ENCODE measurements at regions not wholly inside any gene's neighbourhood (a gene's known extent, or its start where the extent isn't known, plus 50 kb on each side); places are given as distances from the start of the nearest gene placed in this dataset.
"Not testable (repeated sequence)": the region's sequence is repeated elsewhere in the genome, so short reads cannot be mapped to it uniquely, and the experiment has no call there.

DNA sequence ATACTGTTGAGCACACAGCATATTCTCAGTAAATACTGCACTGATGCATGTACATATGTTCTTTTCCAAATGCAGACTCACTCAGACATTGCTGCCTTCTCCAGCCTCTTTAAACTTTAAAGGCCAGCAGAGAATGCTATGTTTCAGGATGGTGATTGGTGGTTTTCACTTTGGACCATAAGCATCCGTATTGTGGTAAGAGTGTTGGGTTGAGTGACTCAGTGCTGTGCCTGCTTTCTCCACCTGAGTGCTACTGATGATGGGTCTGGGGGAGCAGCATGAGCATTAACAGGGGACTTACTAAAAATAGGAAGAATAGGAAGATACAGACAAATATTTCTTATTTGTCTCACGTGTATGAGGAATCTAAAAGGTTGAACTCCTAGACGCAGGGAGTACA is 56.3 kb upstream of the ZNF92 start:
- DNase-seq, result no peak

DNA sequence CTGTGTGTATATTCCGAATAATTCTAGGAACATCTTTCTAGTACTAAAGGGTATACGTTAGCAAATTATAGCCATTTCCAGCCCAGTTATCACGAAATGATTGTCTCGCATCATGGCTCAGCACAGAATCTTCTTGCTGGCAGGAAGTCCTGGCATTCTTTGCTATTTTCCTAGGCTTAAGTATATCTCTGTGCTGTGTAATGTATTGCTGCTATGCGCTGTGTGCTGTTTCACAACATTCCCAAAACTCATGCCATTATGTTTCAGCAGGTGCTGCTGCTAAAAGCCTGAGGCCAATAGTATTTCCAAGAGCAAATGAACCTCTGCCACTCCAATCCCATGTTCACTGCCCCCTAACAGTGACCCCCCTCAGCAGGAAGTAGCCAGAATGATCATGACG is 62.9 kb upstream of the ZNF92 start:
- DNase-seq, result no peak

DNA sequence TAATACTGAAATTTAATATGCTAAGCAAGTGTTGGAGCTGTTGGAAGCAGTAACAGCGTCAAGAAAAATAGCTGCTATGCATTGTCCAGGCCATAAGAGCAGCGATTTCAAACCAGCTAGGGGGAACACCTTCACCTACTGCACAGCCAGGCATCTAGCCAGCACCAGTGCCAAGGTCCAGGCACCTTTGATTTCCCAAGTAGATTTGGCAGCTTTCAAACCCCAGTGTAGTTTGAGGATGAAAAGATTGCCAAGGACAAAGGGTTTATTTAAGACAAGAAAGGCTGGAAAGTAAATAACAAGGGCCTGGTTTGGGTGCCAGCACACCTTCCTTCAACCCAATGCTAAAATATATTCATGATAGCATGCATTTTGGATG is 65.4 kb upstream of the ZNF92 start:
- no peak for DNase-seq

GRCh38 chr7:65307651-65308299 is 65.9 kb upstream of the ZNF92 start:
- peak; percentile 54 for DNase-seq

DNA sequence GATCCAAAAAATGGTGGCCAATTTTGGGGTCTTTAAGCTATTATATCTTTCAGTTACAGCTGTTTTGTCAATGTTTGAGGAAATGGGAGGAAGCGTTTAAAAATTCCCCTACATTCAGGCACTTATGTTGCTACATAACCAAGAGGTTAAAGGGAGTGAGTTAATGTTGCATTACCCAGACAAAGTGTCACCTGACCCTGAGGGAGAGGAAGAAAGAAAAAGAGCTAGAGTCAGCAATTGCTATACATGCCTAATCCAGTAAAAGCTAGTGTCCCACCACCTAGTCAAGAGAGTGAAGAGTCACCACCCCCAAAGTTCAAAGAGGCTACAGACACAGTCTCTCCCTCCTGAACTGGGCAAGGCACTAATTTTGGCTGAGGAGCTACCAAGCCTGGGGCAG is 69.5 kb upstream of the ZNF92 start:
- no peak for DNase-seq

DNA sequence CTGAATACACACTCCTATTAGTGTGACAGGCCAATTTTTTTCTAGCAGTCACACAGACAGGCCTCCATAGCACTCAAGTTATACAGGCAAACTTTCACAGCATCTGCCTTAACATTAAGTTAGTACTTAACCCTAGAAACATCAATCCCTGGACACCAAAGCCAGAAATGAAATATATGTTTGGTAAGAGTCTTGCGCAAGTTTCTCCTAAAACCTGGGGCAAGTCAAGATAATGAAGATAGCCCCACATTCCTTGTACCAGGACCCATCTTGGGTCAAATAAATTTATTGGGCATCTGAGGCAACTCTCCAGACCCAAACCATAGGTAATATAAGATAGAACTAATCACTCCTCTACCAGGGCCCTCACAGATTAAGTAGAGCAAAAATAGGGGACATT is 70.8 kb upstream of the ZNF92 start:
- DNase-seq, result no peak

DNA sequence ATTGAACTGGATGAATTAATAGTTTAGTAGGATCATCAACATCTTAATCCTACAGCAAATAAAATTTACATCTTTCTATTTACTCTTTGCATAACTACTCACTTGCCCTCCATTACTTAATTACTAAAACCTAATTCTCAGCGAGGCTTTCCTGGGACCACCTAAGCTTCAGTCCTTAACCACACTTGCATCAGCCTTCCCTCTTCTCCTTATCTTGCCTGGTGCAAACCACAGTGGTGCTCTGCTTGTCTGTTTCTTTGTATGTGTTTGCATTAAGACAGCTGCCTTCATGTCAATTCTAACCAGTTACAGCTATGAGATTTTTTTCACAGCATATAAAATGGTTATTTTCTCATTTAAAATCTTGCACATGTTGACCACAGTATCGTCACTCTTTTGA is 72.6 kb upstream of the ZNF92 start:
- DNase-seq, result no peak

GRCh38 chr7:65295409-65295808 is 78.2 kb upstream of the ZNF92 start:
- no peak for DNase-seq

DNA sequence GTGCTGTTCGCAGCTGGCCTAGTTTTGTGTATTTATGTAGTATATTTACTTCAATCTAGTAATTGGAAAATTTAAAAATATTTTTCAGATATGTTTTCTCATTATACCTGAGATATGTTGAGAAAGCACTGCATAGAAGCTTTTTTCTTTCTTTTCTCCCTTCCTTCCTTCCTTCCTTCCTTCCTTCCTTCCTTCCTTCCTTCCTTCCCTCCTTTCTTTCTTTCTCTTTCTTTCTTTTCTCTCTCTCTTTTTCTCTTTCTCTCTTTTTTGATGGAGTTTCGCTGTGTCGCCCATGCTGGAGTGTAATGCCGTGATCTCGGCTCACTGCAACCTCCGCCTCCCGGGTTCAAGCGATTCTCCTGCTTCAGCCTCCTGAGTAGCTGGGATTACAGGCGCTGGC is 83.3 kb upstream of the ZNF92 start:
- not testable (repeated sequence) for DNase-seq

- peak; percentile 9 for DNase-seq
Observed at GRCh38 chr7:65287023-65287422, 86.6 kb upstream of the ZNF92 start.

- no peak for DNase-seq
Observed at GRCh38 chr7:65285906-65286864, 87.5 kb upstream of the ZNF92 start.

GRCh38 chr7:65285241-65285640 is 88.4 kb upstream of the ZNF92 start:
- DNase-seq, result not testable (repeated sequence)

- DNase-seq, result no peak
Observed at GRCh38 chr7:65279795-65280194, 93.9 kb upstream of the ZNF92 start.

- DNase-seq, result no peak
Observed at GRCh38 chr7:65276822-65277221, 96.8 kb upstream of the ZNF92 start.

- DNase-seq, result not testable (repeated sequence)
Observed at GRCh38 chr7:65271502-65271901, 102.2 kb upstream of the ZNF92 start.

- peak; percentile 76 for DNase-seq
Observed at GRCh38 chr7:65269150-65269856, 104.4 kb upstream of the ZNF92 start.

- DNase-seq, result no peak
Observed at GRCh38 chr7:65268782-65269149, 104.9 kb upstream of the ZNF92 start.

- DNase-seq, result no peak
Observed at GRCh38 chr7:65265933-65266519, 107.6 kb upstream of the ZNF92 start.

DNA sequence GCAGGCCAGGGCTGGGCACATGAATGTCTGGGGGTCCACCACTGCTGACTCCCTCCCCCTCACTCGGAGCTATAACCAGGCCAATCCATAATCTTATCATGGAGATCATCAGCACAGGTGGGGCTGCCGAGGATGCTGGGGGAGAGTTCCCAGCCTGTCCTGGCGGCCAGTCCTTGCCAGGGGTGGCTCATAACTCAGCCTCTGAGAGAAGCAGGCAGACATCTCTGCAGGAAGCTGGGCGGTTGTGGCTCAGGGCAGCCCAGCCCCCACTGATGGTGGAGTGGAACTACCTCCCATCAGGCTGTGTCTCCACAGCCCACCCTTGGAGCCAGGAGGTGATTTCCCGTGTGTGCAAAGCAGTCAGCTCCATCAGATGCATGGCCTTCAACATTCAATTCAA is 109.4 kb upstream of the ZNF92 start:
- DNase-seq, result no peak

DNA sequence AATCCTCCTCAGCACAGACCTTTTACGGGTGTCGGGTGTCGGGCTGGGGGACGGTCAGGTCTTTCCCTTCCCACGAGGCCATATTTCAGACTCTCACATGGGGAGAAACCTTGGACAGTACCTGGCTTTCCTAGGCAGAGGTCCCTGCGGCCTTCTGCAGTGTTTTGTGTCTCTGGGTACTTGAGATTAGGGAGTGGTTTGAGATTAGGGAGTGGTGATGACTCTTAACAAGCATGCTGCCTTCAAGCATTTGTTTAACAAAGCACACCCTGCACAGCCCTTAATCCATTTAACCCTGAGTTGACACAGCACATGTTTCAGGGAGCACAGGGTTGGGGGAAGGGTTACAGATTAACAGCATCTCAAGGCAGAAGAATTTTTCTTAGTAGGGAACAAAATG is 113.0 kb upstream of the ZNF92 start:
- DNase-seq, result not testable (repeated sequence)

DNA sequence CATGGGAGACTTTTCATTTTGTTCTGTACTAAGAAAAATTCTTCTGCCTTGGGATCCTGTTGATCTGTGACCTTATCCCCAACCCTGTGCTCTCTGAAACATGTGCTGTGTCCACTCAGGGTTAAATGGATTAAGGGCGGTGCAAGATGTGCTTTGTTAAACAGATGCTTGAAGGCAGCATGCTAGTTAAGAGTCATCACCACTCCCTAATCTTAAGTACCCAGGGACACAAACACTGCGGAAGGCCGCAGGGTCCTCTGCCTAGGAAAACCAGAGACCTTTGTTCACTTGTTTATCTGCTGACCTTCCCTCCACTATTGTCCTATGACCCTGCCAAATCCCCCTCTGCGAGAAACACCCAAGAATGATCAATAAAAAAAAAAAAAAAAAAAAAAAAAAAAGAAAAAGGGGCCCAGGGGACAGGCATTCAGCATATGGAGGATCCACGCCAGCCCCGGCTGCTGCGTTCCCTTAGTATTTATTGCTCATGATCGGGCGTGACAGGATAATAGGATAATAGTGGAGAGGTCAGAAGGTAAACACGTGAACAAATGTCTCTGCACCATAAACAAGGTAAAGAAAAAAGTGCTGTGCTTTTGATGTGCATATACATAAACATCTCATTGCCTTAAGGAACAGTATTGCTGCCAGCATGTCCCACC is 113.7 kb upstream of the ZNF92 start:
- not testable (repeated sequence) for DNase-seq

- no peak for DNase-seq
Observed at GRCh38 chr7:65254061-65254460, 119.6 kb upstream of the ZNF92 start.

Data from fibroblast of skin of back (primary cell).